Fibroblast of the conjunctiva (primary cell): ENCODE measurements at regions not wholly inside any gene's neighbourhood (a gene's known extent, or its start where the extent isn't known, plus 50 kb on each side); places are given as distances from the start of the nearest gene placed in this dataset.

Source experiments
- DNase-seq: peaks from one replicate; pipeline ENCODE4 v3.0.0-alpha.2; 2010; ENCODE audit warnings: low read depth

DNA sequence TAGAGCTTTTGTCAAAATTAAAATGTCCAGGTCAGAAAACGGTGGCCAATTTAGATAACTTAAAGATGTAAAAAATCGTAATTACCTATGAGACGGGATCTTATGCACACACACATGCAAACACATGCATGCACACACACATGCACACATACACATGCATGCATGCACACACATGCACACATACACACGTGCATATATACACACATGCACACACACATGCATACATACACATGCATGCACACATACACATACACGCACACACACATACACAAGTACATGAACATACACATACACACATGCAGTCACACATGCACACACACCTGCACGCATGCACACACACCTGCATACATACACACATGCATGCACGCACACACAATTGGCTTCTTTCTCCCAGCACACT lies 362.0 kb downstream of the IRX1 start:
- no peak for DNase-seq

DNA sequence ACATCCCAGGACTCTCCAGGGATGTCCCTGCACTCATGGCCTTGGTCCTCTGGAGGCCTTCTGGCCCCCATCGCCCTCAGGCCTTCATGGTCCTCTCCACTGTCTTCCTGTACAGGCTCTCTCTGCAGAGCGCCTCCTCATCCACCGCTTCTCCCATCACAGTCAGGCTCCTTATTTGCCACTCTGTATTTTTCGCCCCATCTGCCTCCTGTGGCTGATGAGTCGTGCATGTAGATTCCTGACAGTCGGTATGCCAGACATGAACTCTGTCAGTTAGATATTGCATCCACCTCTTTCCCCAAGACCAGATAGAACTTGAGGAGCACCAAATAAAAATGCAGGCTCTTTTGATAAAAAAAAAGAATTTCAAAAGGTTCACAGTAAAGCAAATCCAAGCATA lies 362.8 kb downstream of the IRX1 start:
- no peak for DNase-seq

DNA sequence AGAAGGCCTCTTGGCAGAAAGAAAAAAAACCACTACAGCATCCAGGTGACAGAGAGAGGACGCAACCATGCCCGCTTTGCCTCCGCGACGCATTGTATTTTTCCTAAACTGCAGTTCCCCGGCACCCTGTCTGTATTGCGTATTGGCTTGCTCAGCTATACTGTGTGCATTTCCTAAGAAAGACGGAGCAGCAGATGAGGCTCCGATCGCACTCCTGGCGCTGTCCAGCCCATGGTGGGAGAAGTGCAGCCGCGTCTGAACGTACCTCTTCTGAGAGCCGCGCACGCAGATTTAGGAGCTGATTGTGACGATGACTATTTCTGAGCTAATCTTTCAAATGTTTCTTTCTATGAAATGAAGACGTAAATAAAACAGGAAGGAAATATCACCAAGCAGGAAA lies 366.5 kb downstream of the IRX1 start:
- DNase-seq = no peak

DNA sequence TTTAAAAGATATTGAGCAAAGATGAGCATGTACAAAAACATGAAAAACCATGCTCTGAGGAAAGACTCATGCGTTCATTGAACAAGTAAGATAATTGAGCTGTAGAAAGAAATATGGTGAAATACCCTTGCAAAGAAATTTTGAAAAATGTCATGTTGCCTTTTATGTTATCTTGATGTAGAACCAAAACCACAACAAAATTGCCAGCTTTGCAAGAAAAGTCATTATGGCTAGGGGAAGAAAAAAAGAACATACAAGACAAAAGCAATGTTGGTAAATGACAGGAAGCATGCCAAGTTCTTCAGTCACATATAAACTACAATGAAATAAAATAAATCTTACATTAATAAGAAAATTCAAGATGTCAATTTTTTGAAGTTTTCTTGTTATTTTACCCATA lies 368.0 kb downstream of the IRX1 start:
- DNase-seq = no peak

DNA sequence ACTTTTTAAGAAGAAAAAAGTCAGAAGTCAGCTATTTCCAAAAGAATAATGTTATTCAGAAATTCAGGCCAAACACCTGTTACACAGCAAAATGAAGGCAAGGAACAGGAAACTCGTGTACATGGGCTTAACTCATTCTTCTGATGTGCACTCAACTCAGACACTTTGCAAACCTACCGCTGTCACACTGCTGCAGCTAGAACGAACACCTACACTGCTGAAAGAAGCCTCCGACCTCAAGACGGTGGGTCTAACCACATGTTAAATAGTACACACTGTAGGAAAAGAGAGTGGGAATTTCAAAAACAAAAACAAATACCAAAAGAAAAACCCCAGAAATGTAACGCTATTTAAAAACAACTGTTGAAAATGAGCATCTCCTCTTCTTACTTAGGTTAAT lies 384.5 kb downstream of the IRX1 start:
- DNase-seq = no peak

DNA sequence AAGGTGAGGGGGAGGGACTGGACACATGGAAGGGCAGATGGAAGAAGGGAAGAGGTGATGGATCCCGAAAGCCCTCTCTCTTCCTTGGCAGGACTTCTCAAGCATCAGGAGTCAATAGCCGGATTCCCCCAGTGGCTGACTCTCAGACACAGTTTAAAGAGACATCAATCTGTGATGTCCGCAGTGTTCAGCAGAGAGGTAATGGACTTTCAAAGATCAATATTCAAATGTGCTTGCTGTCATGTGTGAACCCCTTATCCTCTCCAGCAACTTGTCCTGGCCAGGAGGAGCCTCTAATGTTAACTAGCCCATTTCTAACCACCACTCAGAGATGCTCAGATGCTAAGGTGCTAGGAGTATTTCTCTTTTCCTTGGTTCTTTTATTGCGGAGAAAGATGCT lies 392.2 kb downstream of the IRX1 start:
- DNase-seq = no peak

DNA sequence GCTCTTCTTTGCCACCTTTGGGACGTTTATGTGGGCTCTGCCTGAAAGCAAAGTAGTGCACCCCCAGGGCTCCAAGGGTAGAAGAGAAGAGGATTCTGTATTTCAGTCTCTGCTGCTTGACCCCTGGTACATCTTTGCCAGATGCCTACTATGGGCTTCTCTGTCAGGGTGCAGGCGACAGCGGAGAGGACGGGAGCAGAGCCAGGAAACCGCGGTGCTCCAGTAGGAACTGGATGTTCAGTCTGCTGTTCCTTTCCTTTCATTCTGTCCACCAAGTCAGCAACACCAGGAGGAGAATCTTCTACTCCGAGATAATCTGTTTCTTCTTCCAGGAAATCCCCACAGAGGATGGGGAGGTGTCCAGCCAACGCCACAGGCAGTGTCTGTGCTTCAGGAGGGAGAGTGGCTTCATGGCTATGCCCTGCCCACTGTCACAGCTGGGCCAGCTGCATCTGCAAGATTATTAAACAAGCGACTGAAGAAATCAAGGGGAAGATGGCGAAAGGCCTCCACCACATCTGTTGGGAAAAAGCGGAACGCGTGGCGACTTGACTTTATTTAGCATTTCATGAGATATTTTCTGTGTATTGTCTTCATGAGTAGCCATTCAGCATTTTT lies 398.3 kb downstream of the IRX1 start:
- no peak for DNase-seq

DNA sequence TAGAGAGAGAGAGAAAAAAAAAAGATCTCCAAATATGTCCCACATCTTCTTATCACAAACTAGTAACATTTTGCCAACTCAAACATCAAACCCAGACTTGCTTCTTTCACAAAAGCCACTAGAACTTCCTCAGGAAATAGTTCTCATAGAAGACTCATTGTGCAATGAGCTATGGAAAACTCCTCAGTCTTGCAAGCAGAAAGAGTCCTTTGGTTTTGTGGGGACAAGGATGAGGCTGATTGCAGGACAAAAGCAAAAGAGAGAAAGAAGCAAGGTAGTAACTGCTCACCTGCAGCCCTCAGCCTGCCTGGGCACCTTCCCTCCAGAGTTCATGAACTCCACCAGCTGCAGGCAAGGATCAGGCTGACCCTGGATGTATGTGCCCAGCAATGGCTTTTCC lies 399.0 kb downstream of the IRX1 start:
- DNase-seq = no peak

DNA sequence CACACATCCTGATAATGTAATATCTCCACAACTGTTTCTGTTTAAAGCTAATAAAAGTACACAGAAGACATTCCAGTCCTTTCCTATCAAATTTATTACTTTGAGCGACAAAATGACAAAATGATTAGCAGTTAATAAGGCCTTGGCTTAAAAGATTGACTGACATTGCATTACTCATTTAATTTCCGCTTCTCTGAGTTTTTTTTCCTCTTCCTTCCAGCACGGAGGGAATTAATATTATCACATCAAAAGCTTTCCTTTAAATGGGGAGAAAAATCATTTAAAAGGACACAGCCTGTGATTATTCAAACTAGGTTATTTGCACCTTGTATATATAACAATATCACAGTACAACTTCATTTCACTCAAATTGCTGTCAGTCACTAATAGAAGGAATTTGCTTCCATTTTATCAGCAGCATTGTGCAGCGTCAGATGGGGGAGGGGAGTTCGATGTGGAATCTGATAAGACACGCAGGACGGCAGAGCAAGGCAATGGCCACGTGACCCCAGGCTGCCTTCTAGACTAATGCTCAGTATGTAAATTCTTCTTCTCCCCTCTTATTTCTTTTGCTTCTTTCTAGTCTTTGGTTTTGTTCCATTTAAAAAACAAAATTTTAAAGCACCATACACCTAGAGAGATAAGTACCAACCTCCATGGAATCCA lies 400.5 kb downstream of the IRX1 start:
- DNase-seq = no peak

DNA sequence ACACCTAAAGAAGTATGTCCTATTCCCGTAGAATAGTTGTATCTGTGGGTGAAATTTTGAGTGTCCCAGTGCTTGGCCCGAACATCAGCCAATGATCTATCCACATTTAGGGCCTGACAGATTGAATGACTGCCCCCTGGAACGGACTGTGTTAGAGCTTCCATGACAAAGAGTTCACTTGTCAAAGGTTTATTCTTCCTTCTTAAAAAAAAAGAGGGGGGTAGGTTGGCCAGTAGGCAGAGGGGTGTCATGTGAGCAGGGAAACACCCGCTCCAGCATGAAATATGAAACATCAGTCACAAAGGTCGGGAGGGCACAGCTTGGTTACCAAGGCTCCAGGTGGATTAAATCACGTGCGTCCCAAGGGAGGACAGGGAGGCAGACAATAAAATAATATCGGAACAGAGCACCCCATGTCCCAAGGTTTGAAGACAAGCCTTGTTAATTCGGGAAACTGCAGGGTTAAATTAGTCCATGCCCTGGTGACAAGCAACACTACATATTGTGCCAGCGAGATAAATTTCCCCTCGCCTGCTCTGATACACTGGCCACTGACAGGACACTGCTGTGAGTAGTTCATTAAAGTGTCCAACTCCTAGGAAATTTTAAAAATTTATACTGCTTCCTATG lies 401.2 kb downstream of the IRX1 start:
- no peak for DNase-seq

DNA sequence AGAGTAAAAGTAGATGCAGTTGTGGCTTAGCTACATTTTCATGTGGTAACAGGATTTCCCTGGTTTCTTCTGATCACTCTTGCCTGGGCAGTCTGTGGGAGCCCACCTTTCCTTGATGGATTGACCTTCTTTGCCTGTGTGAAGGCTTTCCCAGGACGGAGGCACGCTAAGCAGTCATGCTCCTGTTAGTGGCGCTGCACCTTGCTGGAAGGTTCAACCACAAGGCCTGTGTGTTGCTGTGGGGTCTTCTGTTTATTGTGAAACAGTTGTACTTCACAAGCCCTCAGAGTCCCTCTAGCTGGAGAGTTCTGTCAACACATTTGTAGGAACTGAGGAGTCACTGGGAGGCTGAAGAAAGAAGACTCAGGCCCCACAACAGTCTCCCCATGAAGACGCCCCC lies 402.0 kb downstream of the IRX1 start:
- no peak for DNase-seq

DNA sequence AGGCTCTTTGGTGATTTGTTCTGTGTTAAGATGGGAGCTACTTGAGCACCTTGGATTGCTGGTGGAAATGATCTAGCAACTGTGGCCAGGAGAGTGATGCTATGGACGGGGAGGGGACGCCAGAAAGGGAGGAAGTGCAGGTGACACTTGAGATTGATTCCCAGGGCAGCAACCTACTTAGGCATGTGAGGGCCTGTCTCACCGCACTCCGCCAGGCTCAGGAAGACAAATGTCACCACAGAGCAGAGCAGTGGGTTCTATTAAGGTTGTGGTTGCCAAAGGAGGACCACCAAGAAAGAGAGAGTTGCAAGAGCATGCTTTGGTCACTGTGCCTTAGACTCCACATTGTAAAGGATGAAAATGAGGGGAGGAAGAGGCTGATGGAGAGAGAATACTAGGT lies 404.3 kb downstream of the IRX1 start:
- no peak for DNase-seq

DNA sequence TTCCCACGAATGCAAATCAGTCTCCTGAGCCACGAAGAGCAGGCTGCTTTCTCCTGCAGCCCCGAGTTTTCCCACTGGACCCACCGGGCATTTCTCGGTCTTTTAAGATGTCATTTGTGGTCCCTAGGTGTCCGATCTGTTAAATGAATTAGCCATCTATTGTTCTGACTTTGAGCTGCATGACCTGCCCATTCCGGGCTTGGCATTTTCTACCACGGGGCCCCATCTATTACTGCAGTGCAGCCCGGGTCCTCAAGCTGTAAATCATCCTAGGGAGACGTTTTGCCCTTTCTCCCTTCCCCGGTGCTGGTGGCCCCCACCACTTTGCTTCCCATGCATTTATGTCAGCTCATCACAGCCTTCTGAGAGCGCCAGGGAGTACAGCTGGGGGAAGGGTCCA lies 405.4 kb downstream of the IRX1 start:
- DNase-seq = no peak

DNA sequence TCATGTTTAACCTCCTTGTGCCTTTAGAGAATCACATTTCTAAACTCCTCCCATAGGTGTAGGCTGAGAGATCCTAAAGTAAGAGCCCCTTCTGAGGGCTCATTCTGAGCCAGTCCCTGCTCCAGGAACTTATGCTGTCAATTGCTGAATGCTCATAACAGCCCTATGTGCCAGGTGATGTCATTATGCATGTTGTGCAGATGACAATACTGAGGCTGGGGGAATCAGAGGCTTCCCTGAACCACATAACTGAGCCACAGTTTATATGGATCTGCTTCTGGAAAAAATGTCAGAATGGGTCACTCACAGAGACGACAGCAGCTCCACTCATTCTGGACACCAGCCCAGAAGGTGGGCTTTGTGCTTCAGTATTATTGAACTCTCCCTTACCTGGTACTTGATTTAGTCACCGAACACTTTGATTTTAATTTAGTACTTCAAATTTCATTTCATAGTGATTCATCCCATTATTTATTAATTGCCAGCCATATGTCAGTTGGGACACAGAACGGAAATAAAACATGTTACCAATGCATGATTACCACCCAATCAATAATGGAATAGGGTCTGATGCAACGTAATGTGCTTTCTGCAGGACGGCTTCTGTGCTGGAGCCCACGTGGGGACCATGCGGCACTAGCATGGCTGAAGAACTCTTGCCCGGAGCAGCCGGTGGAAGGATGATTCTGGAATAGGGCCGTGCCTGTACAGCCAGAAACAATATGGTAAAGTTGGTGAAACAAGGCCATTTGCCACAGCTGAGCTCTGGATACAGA lies 406.3 kb downstream of the IRX1 start:
- no peak for DNase-seq

DNA sequence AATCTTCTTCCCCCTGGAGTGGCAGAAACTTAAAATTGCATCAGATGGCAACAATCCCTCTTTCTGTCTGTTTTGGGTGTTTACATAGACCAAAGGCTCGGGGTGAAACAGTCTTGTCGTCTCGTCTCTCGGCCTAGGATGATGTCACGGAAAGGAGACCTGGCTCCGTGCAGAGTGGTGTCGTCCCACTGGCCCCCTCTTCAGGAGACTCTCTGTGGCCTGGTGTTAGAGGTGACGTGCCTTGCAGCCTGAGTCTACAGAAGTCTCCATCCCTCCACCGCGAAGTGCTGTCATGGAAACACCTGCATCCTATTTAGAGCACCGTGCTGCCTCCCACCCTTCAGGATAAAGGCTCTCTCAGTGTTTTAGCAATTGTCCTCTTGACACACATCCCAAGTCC lies 409.7 kb downstream of the IRX1 start:
- DNase-seq = no peak

DNA sequence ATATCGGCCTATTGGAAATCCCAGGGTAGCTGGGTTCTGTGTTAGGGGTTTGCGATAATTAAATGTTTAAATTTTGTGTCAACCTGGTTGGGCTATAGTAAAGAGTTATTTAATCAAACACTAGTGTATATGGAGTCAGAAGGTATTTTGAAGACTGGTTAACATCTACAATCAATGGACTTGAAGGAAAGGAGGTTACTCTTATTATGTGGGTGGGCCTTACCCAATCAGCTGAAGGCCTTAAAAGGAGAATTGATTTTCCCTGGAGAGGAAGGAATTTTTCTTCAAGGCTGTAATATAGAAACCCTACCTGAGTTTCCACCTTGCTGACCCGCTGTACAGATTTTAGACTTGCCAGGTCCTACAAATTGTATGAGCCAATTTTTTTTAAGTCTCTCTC lies 411.4 kb downstream of the IRX1 start:
- DNase-seq = no peak

DNA sequence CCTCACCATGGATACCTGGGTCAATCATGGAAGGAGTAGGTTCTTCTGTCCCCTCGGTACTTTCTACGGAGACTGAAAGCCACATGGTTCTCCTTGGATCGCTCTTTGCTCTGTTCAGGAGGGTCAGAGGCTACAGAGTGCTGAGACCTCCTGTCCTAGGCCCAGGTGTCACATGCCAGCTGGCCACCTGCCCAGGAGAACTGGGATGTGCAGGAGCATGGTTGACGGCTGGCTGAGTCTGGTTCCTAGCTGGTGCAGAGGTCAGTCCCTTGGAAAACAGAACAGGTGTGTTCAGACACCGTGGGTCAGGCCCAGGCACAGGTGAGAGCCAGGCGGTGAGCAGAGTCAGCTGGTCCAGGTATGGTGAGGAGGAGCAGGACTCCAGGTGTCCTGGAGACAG lies 416.3 kb downstream of the IRX1 start:
- DNase-seq = no peak

DNA sequence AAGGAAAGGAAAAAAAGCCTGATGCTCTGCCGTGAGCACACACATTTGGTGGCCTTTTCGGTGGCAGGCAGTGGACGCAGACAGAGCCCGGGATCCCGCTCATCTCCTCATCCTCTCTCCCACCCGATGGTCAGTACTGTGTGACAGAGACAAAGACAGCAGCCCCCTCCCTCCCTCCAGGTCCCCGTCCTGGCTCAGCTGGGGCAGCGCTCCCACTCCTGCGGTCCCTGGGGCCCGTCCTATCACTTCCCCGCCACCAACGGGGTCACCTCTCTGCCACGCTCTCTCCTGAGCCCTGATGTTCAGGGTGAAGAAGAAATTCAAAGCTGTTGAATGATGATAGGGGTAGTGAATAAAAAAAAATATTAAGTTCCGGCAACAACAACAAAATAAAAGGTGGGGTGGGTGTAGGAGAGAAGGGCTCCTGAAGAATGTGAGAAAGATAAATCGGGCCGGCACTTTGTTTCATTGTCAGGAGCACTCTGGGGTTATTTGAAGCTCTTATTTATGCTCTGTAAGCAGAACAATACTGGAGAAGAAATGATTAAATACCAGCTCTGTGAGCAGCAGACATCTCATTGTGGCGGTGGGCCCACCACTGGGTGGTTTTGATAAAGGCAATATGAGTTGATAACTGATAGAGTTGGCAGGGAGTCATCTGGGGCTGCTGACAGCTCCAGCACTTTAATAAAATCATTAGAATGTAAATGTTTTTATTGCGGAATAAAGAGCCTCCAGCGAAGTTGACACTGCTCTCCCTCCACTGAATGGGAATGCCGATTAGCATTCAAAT lies 417.7 kb downstream of the IRX1 start:
- no peak for DNase-seq

DNA sequence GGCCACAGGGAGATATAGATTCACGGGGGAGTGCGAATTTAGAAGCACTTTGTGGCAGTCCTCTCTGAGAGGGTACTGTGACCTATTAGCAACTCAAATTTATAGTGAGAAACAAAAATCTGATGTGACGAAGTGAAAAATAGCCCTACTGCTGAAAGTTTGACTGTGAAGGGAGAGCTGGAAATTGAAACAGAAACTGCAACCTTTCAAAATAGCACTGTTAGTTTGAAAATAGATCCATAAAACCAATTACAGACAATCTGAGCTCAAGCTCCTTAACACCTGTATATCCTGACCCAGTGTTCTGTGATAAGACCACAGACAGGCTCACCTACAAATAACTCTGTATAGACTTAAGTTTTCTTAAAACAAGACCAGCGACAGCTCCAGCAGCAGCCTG lies 420.1 kb downstream of the IRX1 start:
- no peak for DNase-seq

DNA sequence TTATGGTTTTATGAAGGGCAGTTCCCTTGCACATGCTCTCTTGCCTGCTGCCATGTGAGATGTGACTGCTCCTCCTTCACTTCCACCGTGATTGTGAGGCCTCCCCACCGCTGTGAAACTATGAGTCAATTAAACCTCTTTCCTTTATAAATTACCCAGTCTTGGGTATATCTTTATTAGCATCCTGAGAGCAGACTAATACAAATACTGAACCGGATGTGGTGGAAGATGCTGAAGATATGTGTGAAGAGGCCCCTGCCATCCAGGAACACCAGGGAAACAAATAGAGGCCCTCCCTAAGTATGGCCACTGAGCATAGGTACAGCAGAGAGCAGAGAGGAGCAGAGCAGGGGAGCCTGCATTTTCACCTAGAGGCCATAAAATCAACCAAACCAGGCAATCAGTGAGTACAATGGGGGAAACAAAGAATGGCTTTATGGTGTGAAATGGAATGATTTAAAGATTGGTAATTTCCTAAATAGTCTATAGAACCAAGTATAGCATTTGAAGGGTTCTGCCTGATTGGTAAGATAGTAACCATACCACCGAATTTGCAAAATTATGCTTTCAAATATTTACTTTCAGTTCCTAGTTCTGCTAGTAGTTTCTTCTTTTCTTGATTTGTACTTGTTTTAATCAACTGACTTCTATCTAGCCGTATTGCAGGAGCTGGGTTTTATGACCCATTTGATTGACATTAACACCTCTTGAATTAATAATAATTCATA lies 421.6 kb downstream of the IRX1 start:
- no peak for DNase-seq

DNA sequence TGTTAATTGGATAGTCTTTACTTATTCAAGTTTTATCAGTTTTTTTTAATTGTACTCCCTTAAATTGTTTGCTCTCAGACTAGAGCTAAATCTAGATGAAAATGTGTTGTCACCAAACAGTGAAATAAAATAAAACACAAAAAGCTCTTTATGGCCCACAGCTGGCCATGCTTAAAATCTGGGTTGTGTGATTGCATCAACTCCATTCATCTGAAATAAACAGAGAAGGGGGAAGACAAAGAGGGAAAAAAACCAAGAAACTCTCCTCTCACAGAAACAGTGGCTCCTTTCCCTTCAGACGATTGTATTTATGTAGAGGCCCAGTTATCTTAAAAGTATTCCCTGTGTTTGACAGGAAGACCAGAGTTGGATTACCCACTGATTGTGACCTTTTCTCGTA lies 422.4 kb downstream of the IRX1 start:
- no peak for DNase-seq
